Mucosa of stomach (tissue), 1 donor: ENCODE measurements at regions not wholly inside any gene's neighbourhood (a gene's known extent, or its start where the extent isn't known, plus 50 kb on each side); places are given as distances from the start of the nearest gene placed in this dataset.

Source experiments
- H3K27me3 ChIP-seq: one replicate; pipeline ENCODE4 v1.7.0; 2013; ENCODE audit warnings: mild to moderate bottlenecking, low read length; ENCODE audit not compliant: control insufficient read depth, insufficient read depth
- H3K36me3 ChIP-seq: one replicate; pipeline ENCODE4 v1.7.0; 2013; ENCODE audit warnings: low read length; ENCODE audit not compliant: control insufficient read depth, insufficient read depth
- H3K4me1 ChIP-seq: one replicate; pipeline ENCODE4 v1.7.0; 2013; ENCODE audit warnings: mild to moderate bottlenecking, low read length; ENCODE audit not compliant: control insufficient read depth, insufficient read depth
- H3K4me3 ChIP-seq: one replicate; pipeline ENCODE4 v1.7.0; 2013; ENCODE audit warnings: low read length
- H3K9ac ChIP-seq: one replicate; pipeline ENCODE4 v1.7.0; 2013; ENCODE audit warnings: mild to moderate bottlenecking, low read length, moderate library complexity
- H3K9me3 ChIP-seq: one replicate; pipeline ENCODE4 v1.7.0; 2013; ENCODE audit warnings: mild to moderate bottlenecking, low read length, moderate library complexity; ENCODE audit not compliant: control insufficient read depth
- donor health status: Pancreatic carcinoma.

DNA sequence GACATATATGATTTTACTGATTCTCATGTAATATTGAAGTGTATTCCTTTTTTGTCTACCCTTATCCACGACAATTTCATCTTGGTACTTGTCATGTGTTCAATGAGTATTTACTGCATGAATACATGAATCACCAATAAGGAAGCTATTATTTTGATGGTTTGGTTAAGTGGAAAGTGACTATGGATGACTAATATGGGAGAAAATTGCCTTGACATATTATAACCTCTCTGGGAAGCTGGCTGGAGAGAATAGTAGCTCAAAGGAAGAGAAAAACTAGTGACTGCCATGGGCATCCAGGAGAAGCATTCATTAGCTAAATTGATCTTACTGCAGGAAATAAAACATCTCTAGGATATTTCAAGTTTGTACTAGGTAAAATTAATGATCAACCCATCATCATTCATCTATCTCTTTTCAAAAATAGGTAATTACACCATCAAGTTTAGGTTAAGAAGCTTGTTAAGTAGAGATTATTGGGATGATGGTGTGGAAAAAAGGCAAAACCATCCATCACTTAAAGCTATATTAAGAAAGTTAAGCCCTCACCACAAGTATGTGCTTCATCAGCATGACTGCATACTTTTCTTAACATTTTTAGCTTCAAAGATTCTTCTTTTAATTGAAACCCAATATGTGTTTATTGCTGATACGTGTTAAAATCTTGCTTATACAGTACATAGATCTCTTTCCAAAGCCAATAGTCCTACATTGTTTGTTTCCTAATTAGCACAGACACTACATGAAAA is 455.2 kb upstream of the ARPP21 start:
- no peak overlapping the region for H3K9ac ChIP-seq
- H3K9me3 ChIP-seq: no peaks in the 10 kb centered on the region
- H3K27me3 ChIP-seq: no peaks in the 10 kb centered on the region
- no peaks in the 10 kb centered on the region for H3K4me1 ChIP-seq
- H3K36me3 ChIP-seq: no peaks in the 10 kb centered on the region
- H3K4me3 ChIP-seq: no peak overlapping the region

DNA sequence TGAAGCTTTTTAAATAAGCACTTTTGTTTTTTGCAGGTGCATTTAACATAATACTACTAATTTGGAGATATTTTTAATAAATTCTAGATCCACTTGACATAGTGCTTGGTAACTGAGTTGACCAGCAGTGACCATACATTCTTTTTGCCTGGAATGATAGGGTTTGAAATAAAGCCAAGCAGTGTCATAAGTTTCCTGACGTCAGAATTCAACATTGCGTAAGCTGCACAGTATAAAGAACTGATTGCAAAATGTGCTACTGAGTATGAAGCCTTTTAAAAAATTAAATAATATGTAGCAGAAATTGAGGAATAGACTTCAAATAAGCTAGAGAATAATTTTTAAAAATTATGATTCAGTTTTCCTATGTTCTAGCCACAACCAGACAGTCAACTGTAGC is 454.6 kb upstream of the ARPP21 start:
- Histone ChIP-seq H3K9ac (no peak overlapping the region), H3K9me3 (no peaks in the 10 kb centered on the region), H3K4me1 (no peaks in the 10 kb centered on the region), H3K36me3 (no peaks in the 10 kb centered on the region), H3K4me3 (no peak overlapping the region), H3K27me3 (no peaks in the 10 kb centered on the region)

DNA sequence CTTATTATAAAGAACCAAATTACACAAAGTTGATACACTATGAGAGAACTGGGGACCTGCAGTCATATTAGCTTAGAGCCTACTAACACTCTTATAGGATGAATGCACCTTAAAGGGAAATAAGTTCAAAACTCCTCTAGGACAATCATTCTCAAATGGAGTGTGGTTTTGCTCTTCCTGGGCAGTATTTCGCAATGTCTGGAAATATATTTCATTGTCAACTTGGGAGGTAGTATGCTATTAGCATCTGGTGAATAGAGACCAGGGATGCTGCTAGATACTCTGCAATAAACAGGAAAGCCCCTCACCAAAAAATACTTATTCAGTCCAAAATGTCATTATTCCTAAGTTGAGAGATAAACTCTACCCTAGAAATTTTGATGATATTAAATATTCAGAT is 451.4 kb upstream of the ARPP21 start:
- Histone ChIP-seq H3K27me3 (no peaks in the 10 kb centered on the region), H3K9ac (no peak overlapping the region), H3K4me1 (no peaks in the 10 kb centered on the region), H3K4me3 (no peak overlapping the region), H3K36me3 (no peaks in the 10 kb centered on the region), H3K9me3 (no peaks in the 10 kb centered on the region)

DNA sequence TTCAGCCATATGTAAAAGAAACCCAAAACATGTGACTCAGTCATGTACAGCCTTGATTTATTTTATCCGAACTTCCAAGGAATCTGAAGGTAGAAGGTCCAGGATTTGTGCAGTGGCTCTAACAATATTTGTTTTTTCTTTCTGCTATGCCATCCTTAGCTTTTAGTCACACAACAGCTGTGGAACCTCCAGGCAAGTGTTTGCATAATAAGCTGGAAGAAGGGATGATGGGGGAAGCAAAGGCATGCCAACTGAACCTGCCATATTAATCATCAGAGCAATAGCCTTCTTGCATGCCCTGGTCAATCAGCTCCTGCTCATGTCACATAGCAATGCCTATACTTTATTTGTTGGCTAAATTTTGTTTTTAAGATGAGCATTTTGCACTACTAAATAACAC is 444.7 kb upstream of the ARPP21 start:
- no peaks in the 10 kb centered on the region for H3K9me3 ChIP-seq
- H3K9ac ChIP-seq: no peak overlapping the region
- no peaks in the 10 kb centered on the region for H3K4me1 ChIP-seq
- H3K27me3 ChIP-seq: no peaks in the 10 kb centered on the region
- no peak overlapping the region for H3K4me3 ChIP-seq
- H3K36me3 ChIP-seq: no peaks in the 10 kb centered on the region

DNA sequence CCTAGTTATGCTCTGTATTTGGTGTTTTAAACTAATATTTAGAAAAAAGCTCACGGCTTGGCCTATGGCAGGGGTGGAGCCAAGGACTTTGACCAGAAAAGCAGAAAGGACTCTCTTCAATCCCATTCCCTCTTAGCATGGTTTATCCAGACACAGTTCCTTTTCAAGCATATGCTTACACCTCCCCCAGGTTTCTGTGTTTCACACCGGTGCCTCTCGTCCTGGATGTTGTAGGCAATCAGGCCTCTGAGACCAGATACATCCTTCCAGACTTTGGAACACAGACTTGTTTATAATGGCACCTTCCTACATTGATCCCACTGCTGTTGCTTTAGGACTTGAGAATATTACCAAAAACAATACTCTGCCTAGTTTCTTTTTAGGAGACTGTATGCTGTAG is 440.5 kb upstream of the ARPP21 start:
- H3K27me3 ChIP-seq: no peaks in the 10 kb centered on the region
- H3K4me1 ChIP-seq: no peaks in the 10 kb centered on the region
- no peak overlapping the region for H3K4me3 ChIP-seq
- no peaks in the 10 kb centered on the region for H3K36me3 ChIP-seq
- H3K9me3 ChIP-seq: no peaks in the 10 kb centered on the region
- no peak overlapping the region for H3K9ac ChIP-seq

DNA sequence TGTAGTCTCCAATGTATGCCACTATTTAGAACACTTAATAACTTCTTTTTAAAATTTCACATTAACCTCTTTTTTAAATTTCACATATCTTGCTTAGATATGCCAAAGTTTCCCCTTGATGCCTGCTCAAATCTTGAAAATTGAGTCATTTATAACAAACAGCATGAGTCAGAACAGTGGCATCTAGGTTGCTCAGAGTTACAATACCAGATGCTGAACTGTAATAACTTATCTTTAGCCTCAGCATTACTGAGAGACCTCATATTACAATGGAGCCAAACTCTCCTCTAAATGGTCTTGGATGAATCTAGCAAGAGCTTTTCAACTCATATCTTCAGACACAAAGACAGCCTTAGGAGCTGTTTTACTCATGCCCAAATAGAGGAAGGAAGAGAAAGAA is 439.3 kb upstream of the ARPP21 start:
- no peaks in the 10 kb centered on the region for H3K36me3 ChIP-seq
- no peak overlapping the region for H3K4me3 ChIP-seq
- no peaks in the 10 kb centered on the region for H3K4me1 ChIP-seq
- no peak overlapping the region for H3K9ac ChIP-seq
- H3K27me3 ChIP-seq: no peaks in the 10 kb centered on the region
- no peaks in the 10 kb centered on the region for H3K9me3 ChIP-seq

DNA sequence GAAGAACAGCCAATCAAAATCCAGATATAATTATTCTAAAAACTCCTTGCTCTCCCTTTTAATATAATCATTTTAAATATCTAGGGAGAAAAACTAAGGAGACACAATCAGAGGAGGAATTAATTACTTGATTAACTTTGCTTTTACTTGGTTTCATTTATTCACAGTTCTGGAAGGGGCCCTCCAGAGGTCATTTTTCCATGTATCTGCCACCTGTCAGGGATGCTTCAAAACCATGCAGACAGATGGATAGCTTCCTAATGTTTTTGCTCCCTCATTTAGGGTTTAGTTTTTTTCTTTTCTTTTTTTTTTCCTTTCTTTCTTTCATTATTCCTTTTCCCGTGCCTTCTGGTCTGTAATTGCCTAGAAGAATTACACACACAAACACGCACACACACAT is 438.1 kb upstream of the ARPP21 start:
- Histone ChIP-seq H3K9me3 (no peaks in the 10 kb centered on the region), H3K36me3 (no peaks in the 10 kb centered on the region), H3K4me3 (no peak overlapping the region), H3K9ac (no peak overlapping the region), H3K27me3 (no peaks in the 10 kb centered on the region), H3K4me1 (no peaks in the 10 kb centered on the region)

DNA sequence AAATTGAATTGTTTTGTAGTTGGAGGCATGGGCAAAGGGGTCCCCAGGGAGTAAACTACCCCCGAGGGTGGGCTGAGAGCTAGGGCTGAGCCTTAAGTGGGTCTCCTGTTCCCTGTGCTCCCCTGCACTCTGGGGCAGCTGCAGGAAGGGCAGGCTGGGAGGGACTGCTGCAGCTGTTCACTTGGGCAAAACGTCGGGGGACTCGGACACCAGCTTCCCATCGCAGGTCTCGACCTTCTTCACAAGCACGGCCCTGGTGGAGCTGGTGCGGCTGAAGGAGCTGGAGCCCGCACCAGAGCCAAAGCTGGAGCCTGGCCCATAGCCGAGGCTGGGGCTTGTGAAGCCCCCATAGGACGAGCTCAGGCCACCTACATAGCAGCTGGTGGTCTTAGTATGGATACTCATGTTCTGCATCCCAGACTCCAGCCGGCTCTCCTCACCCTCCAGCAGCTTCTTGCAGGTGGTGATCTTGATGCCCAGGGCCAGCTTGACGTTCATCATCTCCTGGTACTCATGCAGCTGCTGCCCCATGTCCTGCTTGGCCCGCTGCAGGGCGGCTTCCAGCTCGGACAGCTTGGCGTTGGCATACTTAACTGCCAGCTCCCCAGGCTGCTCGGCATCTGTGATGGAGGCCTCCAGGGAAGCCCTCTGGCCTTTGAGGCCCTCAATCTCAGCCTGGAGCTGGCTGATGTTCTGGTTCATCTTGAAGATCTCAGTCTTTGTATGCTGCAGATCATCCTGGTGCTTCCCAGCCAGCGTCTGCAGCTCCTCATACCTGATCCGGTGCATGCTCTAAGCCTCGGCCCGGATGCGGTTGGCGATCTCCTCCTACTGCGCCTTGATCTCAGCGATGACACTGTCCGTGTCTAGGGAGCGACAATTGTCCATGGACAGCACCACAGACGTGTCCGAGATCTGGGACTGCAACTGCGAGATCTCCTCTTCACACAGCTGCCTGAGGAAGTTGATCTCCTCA is 423.5 kb upstream of the ARPP21 start:
- Histone ChIP-seq H3K9me3 (no peaks in the 10 kb centered on the region), H3K36me3 (no peaks in the 10 kb centered on the region), H3K9ac (no peak overlapping the region), H3K4me1 (no peaks in the 10 kb centered on the region), H3K27me3 (no peaks in the 10 kb centered on the region), H3K4me3 (no peak overlapping the region)

DNA sequence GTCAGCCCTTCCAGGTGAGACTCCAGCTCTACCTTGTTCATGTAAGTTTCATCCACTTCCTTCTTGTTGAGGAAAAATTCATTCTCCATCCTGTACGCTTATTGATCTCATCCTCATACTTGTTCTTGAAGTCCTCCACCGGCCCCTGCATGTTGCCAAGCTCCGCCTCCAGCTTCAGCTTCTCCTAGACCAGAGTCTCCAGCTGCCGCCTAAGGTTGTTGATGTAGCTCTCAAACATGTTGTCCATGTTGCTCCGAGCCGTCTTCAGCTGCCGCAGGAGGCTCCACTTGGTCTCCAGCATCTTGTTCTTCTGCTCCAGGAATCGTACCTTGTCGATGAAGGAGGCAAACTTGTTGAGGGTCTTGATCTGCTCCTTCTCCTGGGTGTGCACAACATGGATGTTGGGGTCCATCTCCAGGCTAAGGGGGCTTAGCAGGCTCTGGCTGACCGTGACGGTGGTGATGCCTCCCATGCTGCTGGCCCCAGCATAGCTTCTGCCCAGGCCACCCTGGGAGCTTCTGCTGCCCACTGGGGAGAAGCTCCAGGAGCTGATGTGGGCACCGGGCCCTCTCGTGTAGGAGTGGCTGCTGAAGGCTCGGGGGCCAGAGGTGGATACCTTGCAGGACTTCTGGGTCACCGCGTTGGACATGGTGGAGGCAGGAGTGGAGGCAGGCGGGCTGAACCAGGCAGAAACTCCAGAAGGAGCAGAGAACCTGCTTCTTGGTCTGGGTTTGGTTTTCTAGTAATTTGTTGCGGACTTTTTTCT is 422.6 kb upstream of the ARPP21 start:
- no peaks in the 10 kb centered on the region for H3K4me1 ChIP-seq

DNA sequence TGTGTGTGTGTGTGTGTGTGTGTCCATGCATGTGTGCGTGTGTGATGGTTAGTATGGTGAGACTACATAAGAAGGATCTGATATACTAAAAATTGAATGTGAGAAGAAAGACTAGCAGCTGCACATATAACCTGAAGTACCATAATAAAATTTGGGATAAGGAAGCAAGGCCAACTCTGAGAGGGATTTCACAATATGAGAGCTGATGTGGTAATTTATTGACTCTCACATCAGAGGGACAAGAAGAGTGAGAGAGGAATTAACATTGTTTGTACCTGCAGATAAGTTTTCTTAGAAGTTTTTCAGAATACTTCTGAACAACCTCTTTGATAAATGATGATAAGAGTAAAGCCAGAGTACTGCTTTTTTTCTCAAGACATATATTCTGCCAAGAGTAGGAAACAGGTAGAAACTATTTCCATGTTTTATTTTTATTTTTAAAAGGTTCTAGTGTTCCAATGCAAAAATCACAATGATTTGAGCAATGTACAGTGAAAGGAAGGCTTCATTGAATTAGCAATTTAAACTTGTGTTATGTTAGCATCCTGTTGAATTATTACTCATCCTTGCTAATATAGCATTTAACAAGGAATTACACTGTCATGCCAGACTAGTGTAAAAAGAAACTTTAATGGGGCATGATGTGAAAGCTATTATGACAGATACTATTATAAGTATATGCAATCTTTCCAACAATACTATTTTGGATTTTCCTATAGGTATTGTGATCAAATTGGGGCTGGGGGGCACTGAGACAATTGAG is 415.5 kb upstream of the ARPP21 start:
- H3K9ac ChIP-seq: no peak overlapping the region
- no peaks in the 10 kb centered on the region for H3K36me3 ChIP-seq
- no peaks in the 10 kb centered on the region for H3K9me3 ChIP-seq
- no peak overlapping the region for H3K4me3 ChIP-seq
- no peaks in the 10 kb centered on the region for H3K27me3 ChIP-seq
- H3K4me1 ChIP-seq: no peaks in the 10 kb centered on the region

More for the DNA sequence above, 422.6 kb upstream of the ARPP21 start:
- H3K9me3 ChIP-seq: no peaks in the 10 kb centered on the region
- H3K36me3 ChIP-seq: no peaks in the 10 kb centered on the region
- H3K9ac ChIP-seq: no peak overlapping the region
- H3K27me3 ChIP-seq: no peaks in the 10 kb centered on the region
- no peak overlapping the region for H3K4me3 ChIP-seq

DNA sequence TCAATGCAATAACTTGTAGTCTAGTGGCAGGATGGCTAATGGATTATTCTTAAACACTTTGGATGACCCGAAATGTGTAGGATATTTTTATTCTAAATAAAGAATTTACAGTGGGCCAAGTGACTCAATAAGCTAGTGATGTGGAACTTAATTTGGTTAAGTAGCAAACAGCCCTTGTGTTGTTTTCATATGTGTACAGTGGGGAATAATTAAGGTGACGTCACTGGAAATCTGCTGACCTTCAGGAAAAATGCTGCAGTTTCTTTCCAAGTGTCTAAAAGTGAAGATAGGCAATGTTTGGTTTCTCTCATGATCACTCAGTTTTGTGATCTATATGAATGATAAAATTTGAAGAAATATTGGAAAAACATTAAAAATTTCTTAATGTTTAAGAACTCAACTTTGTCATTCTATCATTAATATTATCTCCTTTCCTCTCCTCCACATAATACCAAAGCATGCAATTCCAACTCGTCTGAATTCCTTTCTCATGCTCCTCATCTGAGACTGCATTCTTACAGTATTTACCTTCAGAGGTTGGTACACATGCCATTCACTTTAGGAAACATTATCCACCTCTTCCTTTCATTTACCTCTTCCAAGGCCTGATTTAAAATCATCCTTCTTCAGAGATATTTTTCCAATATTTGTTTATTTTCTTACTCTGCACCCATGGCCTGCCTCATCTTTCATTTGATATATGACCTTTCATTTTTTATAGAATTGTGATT is 414.6 kb upstream of the ARPP21 start:
- H3K9me3 ChIP-seq: no peaks in the 10 kb centered on the region
- H3K4me1 ChIP-seq: no peaks in the 10 kb centered on the region
- no peaks in the 10 kb centered on the region for H3K36me3 ChIP-seq
- H3K9ac ChIP-seq: no peak overlapping the region
- H3K4me3 ChIP-seq: no peak overlapping the region
- no peaks in the 10 kb centered on the region for H3K27me3 ChIP-seq
